Mucosa of gallbladder (tissue), 1 donor: ENCODE measurements at regions not wholly inside any gene's neighbourhood (a gene's known extent, or its start where the extent isn't known, plus 50 kb on each side); places are given as distances from the start of the nearest gene placed in this dataset.

Experiments
- DNase-seq: peaks from one replicate; pipeline ENCODE4 v3.0.0-alpha.2; 2020; ENCODE audit warnings: low spot score
- donor health status: DM: no; HTN: no; CAD: no.

DNA sequence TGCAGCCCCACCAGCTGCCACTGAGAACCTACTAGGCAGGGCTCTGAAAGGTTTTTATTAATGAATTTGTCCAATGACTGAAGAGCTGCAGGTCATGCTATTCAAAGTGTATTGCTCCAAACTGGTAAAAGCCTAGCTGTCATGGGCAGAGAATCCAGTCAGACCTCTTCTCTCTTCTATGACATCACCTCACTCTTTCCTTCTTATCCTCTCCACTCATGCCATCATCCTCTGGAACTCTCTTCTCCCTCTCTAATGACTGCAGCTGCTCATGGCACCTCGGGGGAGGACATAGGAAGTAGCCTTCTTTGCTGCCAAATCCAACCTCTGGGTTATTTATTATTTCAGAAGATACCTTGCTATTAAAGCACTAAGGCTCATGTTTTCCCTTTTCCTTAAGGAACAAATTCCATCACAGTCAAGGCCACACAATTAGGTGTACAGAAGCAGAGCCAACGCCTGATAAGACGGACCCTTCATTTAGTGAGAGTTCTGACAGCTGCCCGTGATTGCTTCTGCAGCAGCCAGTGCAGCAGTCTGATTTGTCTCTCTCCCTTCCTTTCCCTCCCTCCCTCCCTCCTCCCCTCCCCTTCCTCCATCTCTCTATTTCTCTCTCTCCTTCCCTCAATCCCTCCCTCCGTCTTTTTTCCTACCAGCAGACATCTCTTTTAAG, 87.0 kb upstream of the ONECUT1 start:
- DNase-seq, result no peak

DNA sequence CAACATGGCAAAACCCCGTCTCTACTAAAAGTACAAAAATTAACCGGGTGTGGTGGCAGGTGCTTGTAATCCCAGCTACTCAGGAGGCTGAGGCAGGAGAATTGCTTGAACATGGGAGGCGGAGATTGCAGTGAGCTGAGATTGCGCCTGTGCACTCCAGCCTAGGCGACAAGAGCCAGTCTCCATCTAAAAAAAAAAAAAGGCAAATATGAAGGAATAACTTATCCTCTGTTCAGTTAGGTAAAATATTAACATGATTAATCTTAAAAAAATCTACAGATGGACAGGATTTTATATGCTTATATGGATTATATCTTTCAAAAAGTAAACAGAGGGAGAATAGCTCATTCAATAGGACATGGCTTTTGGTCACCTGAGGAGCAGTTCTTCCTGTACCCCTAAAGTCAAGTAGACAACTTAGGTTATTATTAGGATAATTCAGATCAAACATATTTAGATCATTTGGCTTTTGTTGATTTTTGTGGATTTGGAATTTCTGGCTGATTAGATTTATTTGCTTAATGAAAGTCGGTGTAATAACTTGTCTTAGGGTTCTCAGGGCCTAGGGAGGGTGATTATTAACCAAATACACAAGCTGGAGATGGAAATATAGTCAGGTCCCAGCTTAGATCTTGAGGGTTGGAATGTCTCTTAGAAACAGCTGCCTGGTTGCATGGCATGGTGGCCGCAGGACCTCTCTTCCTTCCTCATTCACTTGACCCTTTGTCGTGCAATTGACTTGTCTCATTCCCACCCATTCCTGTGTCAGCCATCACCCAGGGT, 82.1 kb upstream of the ONECUT1 start:
- DNase-seq, result no peak

DNA sequence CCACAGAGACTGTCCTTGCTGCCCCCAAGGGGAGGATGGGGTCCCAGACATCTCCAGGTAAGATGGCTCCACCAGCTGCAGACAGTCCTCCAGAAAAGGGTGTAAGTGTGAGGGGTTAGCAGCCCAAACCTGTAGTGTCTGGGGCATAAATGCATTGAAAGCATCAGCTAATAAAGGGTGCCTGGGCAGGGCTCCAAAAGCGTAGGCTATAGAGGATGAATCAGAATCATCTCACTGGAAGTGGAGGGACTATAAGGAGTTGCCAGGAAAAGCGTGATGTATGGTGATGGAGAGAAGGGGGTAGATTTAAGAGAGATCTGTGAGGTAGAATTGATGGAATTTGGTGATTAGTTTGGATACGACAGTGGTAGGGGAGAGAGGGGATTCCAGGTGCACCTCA, 79.9 kb upstream of the ONECUT1 start:
- DNase-seq, result no peak

DNA sequence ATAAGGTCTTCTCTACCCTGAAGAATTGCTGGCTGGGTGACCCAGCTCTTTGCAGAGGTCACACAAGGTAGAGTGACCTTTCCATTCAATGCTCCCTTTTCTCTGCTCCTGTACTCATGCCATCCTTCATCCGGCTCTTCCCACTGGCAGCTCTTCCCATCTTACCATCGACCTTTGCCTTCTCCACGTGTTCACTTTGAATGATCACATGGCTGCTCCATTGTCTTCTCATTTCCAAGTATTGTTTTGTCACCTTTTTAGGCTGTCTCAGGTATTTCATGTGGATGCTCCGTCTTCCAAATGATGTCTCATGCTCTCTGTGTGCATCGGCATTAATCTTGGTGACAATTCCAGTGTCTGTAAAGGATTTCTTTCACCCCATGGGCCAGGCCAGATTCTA, 76.6 kb upstream of the ONECUT1 start:
- DNase-seq, result no peak

DNA sequence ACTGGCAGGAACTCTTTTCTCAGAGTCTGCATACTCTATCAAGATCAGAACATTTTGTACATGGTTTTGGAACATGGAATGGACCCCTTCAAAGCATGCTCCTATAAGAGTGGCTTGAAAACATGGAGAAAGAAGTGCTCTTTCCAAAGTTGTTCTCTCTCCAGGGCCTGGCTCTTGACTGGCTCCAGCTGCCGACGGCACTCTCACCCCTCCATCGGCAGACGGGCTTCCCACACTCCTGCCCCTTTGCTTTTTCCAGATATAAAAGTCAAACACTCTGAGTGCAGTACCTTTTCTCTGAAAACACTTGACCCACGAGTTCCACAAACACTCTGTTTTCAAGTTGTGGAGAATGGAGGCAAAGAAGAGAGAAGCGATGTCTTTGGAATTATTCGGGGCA, 72.5 kb upstream of the ONECUT1 start:
- DNase-seq, result no peak

DNA sequence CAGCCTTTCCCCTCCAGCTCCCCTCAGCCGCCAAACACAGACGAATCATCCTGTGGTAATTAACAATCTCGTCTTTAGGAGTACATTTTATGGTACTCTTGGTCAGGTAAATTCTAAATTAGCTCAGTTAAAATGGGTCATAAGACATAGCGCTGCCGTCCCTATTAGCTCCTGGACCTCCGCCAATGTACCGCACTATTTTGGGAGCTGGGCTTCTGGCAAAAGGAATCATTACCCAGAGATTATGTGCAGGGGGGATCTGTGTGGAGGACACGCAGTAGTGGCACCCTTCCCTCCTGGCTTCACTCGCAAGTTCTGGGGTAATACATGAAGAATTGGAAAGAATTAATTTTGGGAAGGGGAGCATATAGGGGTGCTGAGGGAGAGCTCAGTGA, 68.6 kb upstream of the ONECUT1 start:
- DNase-seq, result no peak

DNA sequence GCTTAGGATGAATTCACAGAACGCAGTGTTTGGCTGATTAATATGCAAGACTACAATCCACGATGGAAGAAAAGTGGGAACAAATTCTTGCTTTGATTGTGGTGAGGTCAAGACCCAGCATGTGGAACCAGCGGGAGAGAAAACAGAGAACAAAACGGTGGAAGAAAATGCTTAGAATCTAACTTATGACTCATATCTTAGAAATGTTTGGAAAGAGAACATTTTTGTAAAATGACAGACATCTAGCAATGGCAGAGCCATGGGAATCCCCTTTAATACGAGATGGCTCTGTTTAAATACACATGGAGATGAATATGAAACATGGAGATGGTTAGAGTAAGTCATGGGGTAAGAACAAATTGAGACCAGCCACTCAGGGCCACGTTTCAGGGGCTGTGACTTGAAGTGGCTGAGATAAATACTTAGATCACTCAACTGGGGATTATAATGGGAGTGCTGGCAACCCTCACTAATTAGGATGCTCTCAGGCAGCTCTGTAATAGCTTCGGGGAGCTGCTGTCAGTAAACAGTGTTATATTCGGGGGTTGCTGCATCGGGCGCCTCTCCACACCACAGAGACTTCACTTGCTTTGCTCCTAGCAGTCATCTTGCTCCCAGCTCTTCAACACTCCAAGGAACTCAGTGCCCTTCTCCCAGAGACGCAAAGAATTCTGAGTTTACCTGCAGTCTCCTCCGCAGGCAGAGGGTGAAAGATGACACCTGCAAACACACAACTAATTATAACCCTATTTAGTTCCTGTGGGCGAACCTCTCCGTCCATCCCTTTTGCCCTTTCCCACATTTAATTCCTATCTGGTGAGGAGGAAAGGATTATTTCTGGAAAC, 68.0 kb upstream of the ONECUT1 start:
- no peak for DNase-seq

DNA sequence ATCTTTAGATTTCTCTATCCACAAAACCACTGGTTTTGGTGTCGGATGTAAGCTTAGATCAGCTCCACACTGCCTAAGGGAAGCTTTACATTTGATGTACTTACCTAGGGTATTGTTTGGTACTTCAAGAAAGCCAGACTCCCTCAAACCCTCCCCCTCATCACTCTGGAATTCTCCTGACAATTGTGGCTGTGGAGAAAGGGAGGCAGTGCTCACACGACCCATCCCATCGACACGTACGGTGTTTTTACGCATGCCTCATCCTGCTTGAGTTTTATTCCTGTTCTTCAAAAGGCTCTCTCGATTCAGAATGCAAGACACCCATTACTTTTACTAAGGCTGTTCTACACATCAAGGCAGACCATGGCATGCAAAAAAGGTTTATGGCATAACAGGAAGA, 67.3 kb upstream of the ONECUT1 start:
- no peak for DNase-seq

DNA sequence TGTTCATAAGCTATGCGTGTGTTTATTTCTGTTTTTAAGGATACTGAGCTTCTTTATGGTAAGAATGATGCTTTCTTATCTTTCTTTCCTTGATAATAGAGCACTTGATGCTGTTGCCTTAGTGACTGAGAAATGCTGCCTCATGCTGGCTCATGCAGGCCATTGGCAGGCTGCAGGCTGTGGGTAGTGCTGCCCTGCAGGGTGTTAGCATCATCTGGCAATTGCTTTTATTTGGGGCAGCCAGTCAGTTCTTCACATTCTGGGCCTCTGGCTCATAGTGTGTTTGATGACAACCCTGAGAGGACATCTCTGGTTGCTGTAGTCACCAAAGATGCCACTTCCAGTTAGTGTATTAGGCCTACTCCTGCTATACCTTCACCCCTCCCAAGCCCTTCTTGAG, 66.2 kb upstream of the ONECUT1 start:
- DNase-seq, result no peak

DNA sequence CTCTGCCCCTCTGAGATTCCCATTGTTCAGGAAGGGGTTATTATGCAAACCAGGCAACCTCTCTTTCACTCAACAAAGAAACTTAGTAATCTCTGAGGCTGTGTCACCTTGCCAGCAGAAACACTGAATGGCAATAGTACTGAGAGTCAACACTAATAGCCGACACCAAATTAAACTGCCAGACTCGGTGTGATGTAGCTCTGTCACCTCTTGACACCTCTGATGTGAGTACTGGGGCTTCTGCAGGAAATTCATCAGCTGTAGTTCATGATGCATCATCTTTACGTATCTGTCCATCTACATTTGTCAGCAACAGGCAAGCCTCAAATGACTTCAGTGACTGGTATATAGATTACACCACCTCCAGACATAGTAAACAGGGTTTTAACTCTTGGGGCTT, 65.0 kb upstream of the ONECUT1 start:
- no peak for DNase-seq

DNA sequence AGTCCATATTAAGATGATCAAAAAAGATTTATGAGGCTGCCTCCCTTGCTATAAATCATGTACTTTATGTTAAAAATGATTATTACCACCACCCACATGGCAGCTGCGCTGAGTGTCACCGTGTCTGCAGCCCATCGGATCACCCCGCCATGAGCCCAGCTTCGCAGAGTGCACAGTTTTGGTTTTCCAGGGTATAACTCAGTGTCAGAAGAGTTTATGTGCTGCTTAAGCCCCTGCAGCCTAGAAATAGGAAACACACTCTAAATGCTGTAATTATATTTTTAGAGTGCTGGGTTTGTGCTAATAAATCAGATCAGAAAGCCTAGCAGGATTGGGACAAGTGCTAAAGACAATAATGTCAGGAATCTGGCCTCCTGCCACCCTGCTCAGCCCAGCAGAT, 54.7 kb upstream of the ONECUT1 start:
- no peak for DNase-seq
